ENCODE measurements at regions not wholly inside any gene's neighbourhood (a gene's known extent, or its start where the extent isn't known, plus 50 kb on each side); places are given as distances from the start of the nearest gene placed in this dataset.

- H2AK5ac ChIP-seq (ENCODE audit: insufficient read length, low read length), result no peak overlapping the region
- H3K79me1 ChIP-seq (ENCODE audit: insufficient read depth, low read depth, low read length, poor library complexity, severe bottlenecking), result no peaks in the 10 kb centered on the region
- H4K91ac ChIP-seq (ENCODE audit: insufficient read length, low read depth, low read length), result no peak overlapping the region
- H3T11ph ChIP-seq (ENCODE audit: low read length), result no peak overlapping the region
- H3K27ac ChIP-seq (ENCODE audit: insufficient read length, low read depth, low read length), result no peak overlapping the region
- Mint-ChIP-seq H3K4me3 (no peak overlapping the region), H3K9me3 (peaks cover under 1% of the 10 kb centered on the region in 2 experiments; a peak in 3 of 5 replicates), H3K36me3 (ENCODE audit: insufficient read depth in 1 of 3, low read depth in 3 of 3) (no peaks in the 10 kb centered on the region), H3K27ac (0 out of 7 replicates have a peak overlapping the region, but pooled peaks of 1 of the 3 experiments have one; percentile 9), H3K4me1 (peaks cover 14 to 17% of the 10 kb centered on the region in 2 experiments), H3K27me3 (ENCODE audit: low read depth) (peaks cover 3% of the 10 kb centered on the region)
- no peak overlapping the region for H3K56ac ChIP-seq (ENCODE audit: insufficient read length, low read depth, low read length)
- no peak overlapping the region for H2AFZ ChIP-seq (ENCODE audit: low read length)
- H3K23ac ChIP-seq (ENCODE audit: insufficient read length, low read depth, low read length), result no peak overlapping the region
- no peaks in the 10 kb centered on the region; the same call in 1 of the 2 replicates for H3K4me1 ChIP-seq (ENCODE audit: insufficient read depth, low read length)
- no peak overlapping the region for H2BK15ac ChIP-seq (ENCODE audit: low read depth, low read length)
- H3K14ac ChIP-seq (ENCODE audit: insufficient read depth, low read length), result no peak overlapping the region
- H3K27me3 ChIP-seq (ENCODE audit: insufficient read depth, low read length), result no peaks in the 10 kb centered on the region
- no peaks in the 10 kb centered on the region for H3K9me3 ChIP-seq (ENCODE audit: control insufficient read depth, low read depth, low read length)
- H2BK5ac ChIP-seq (ENCODE audit: insufficient read length, low read length), result no peak overlapping the region
- H3K23me2 ChIP-seq (ENCODE audit: insufficient read length, low read depth, low read length, poor library complexity, severe bottlenecking), result no peaks in the 10 kb centered on the region
- no peak overlapping the region for H3K9ac ChIP-seq (ENCODE audit: extremely low read depth, insufficient read length, low read length)
- no peak overlapping the region for H3K4ac ChIP-seq (ENCODE audit: low read depth, low read length)
- H2BK20ac ChIP-seq (ENCODE audit: low read depth, low read length, poor library complexity, severe bottlenecking), result no peak overlapping the region
- no peak overlapping the region for H4K5ac ChIP-seq (ENCODE audit: insufficient read length, low read depth, low read length)
- H3K79me2 ChIP-seq (ENCODE audit: insufficient read depth, low read length), result no peaks in the 10 kb centered on the region
- peak; percentile 63 for DNase-seq
- no peaks in the 10 kb centered on the region for H4K20me1 ChIP-seq (ENCODE audit: control insufficient read depth, insufficient read depth, insufficient read length)
- TF ChIP-seq, protein P1, sequence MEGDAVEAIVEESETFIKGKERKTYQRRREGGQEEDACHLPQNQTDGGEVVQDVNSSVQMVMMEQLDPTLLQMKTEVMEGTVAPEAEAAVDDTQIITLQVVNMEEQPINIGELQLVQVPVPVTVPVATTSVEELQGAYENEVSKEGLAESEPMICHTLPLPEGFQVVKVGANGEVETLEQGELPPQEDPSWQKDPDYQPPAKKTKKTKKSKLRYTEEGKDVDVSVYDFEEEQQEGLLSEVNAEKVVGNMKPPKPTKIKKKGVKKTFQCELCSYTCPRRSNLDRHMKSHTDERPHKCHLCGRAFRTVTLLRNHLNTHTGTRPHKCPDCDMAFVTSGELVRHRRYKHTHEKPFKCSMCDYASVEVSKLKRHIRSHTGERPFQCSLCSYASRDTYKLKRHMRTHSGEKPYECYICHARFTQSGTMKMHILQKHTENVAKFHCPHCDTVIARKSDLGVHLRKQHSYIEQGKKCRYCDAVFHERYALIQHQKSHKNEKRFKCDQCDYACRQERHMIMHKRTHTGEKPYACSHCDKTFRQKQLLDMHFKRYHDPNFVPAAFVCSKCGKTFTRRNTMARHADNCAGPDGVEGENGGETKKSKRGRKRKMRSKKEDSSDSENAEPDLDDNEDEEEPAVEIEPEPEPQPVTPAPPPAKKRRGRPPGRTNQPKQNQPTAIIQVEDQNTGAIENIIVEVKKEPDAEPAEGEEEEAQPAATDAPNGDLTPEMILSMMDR (conservative IDR thresholded peaks at IDR 0.05), result no peak
- no CpG with 5 or more reads among the region's 1 CpG for WGBS (ENCODE audit: extremely low coverage, insufficient read length, low lambda C conversion rate)
- no peak overlapping the region for H4K8ac ChIP-seq (replicated peaks; ENCODE audit: insufficient read length, low read depth, low read length)
- H2BK12ac ChIP-seq (ENCODE audit: insufficient read length, low read depth, low read length), result no peak overlapping the region
- H3K18ac ChIP-seq (ENCODE audit: insufficient read length, low read depth, low read length), result no peak overlapping the region
- no peak overlapping the region for H2BK120ac ChIP-seq (ENCODE audit: low read depth, low read length, poor library complexity, severe bottlenecking)
- H3K4me2 ChIP-seq (ENCODE audit: insufficient read depth, insufficient read length, low read length), result no peak overlapping the region
Measured at GRCh38 chr1:102776071-102776470, 332.3 kb downstream of the COL11A1 start.
